Loucy (cell line): ENCODE measurements at regions not wholly inside any gene's neighbourhood (a gene's known extent, or its start where the extent isn't known, plus 50 kb on each side); places are given as distances from the start of the nearest gene placed in this dataset.

ENCODE experiments used
- H2AFZ ChIP-seq: fragments of 200-600 bp; sonication (generic); 2 replicates; pipeline ENCODE4 v1.6.0; 2016; ENCODE audit warnings: antibody characterized with exemption, mild to moderate bottlenecking, low read length, moderate library complexity
- H3F3A ChIP-seq: fragments of 200-600 bp; 2 replicates; pipeline ENCODE4 v1.6.0; 2016; ENCODE audit warnings: antibody characterized with exemption, low read depth, mild to moderate bottlenecking
- H3K27me3 ChIP-seq: fragments of 200-600 bp; sonication (generic); 2 replicates; pipeline ENCODE4 v1.6.1; 2014; ENCODE audit warnings: low read length, mild to moderate bottlenecking; ENCODE audit not compliant: insufficient read depth, poor library complexity, severe bottlenecking
- H3K36me3 ChIP-seq: fragments of 200-600 bp; sonication (generic); 2 replicates; pipeline ENCODE4 v1.6.1; 2016; ENCODE audit warnings: low read length; ENCODE audit not compliant: insufficient read depth
- H3K4me1 ChIP-seq: fragments of 200-600 bp; sonication (generic); 2 replicates; pipeline ENCODE4 v1.5.1; 2014; ENCODE audit warnings: low read length, mild to moderate bottlenecking; ENCODE audit not compliant: insufficient read depth, poor library complexity, severe bottlenecking
- H3K4me2 ChIP-seq: fragments of 200-600 bp; sonication (generic); 2 replicates; pipeline ENCODE4 v1.6.0; 2014; ENCODE audit warnings: antibody characterized with exemption, low read length, low read depth, mild to moderate bottlenecking; ENCODE audit not compliant: poor library complexity, severe bottlenecking
- H3K4me3 ChIP-seq: fragments of 200-600 bp; sonication (generic); 2 replicates; pipeline ENCODE4 v1.5.1; 2014; ENCODE audit warnings: low read length, mild to moderate bottlenecking, mixed read lengths; ENCODE audit not compliant: poor library complexity, severe bottlenecking
- H3K79me2 ChIP-seq: fragments of 200-600 bp; sonication (generic); 2 replicates; pipeline ENCODE4 v1.6.1; 2014; ENCODE audit warnings: low read length; ENCODE audit not compliant: insufficient read depth
- H3K9ac ChIP-seq: fragments of 200-600 bp; sonication (generic); 2 replicates; pipeline ENCODE4 v1.6.0; 2014; ENCODE audit warnings: mild to moderate bottlenecking, low read depth, low read length, moderate library complexity; ENCODE audit not compliant: poor library complexity, severe bottlenecking
- H3K9me2 ChIP-seq: fragments of 200-600 bp; sonication (generic); replicated peaks from 2 replicates; pipeline ENCODE4 v1.6.1; 2016; ENCODE audit warnings: low read depth, low read length, mixed read lengths
- H3K9me3 ChIP-seq: fragments of 200-600 bp; sonication (generic); 2 replicates; pipeline ENCODE4 v1.6.1; 2014; ENCODE audit warnings: mild to moderate bottlenecking, antibody characterized with exemption, low read length, low read depth; ENCODE audit not compliant: insufficient read depth
- H4K20me1 ChIP-seq: fragments of 200-600 bp; sonication (generic); 2 replicates; pipeline ENCODE4 v1.6.0; 2014; ENCODE audit warnings: antibody characterized with exemption, low read length, mild to moderate bottlenecking; ENCODE audit not compliant: insufficient read depth, poor library complexity, severe bottlenecking
- CTCF ChIP-seq: fragments of 200-600 bp; sonication (generic); conservative IDR thresholded peaks from 2 replicates; pipeline ENCODE4 v1.5.1; 2014; ENCODE audit warnings: mild to moderate bottlenecking, antibody characterized with exemption, low read length
- EZH2phosphoT487 ChIP-seq: fragments of 200-600 bp; IDR thresholded peaks from 2 replicates; pipeline ENCODE4 v1.6.1; 2018; ENCODE audit warnings: antibody characterized with exemption, mild to moderate bottlenecking, moderate library complexity, borderline replicate concordance

- Histone ChIP-seq H3K4me3 (no peak overlapping the region), H4K20me1 (no peaks in the 10 kb centered on the region), H3K4me1 (no peaks in the 10 kb centered on the region), H3K4me2 (no peak overlapping the region), H3F3A (no peaks in the 10 kb centered on the region), H3K9me3 (no peaks in the 10 kb centered on the region), H3K27me3 (peaks cover 10% of the 10 kb centered on the region), H3K79me2 (no peaks in the 10 kb centered on the region), H3K9ac (no peak overlapping the region), H2AFZ (no peak overlapping the region), H3K36me3 (no peaks in the 10 kb centered on the region), H3K9me2 (no peaks in the 10 kb centered on the region)
- no peak for TF ChIP-seq CTCF
- no peak for TF ChIP-seq EZH2phosphoT487
These were observed 54.9 kb upstream of the LRRC55 start for GRCh38 chr11:57126766-57127400.

GRCh38 chr11:57131080-57131790, 50.5 kb upstream of the LRRC55 start:
- H3K4me2 ChIP-seq = no peak overlapping the region
- no peak overlapping the region for H3K4me3 ChIP-seq
- peaks cover 10% of the 10 kb centered on the region for H3K27me3 ChIP-seq
- no peak for TF ChIP-seq EZH2phosphoT487
- TF ChIP-seq CTCF = peak; percentile 64
- H3K36me3 ChIP-seq = no peaks in the 10 kb centered on the region
- H3K9ac ChIP-seq = no peak overlapping the region
- H3K9me3 ChIP-seq = no peaks in the 10 kb centered on the region
- no peaks in the 10 kb centered on the region for H3K79me2 ChIP-seq
- H3K4me1 ChIP-seq = no peaks in the 10 kb centered on the region
- H3K9me2 ChIP-seq = no peaks in the 10 kb centered on the region
- no peak overlapping the region for H2AFZ ChIP-seq
- H3F3A ChIP-seq = no peaks in the 10 kb centered on the region
- H4K20me1 ChIP-seq = no peaks in the 10 kb centered on the region
